A673 (cell line): ENCODE measurements at regions not wholly inside any gene's neighbourhood (a gene's known extent, or its start where the extent isn't known, plus 50 kb on each side); places are given as distances from the start of the nearest gene placed in this dataset.

Experiments used
- BruUV-seq: library from RNA; stranded (reverse); fragments of 400-500 nt; replicated peaks from 2 replicates; lab custom pipeline; 2021; lab: Mats Ljungman, UMichigan
- CTCF ChIA-PET: fragments of 300-600 bp; sonication (Branson Sonifier 250); formaldehyde crosslinking; loops from one replicate; lab custom pipeline; 2022; ENCODE audit warnings: antibody characterized with exemption; lab: Charles Lee
- POLR2A ChIA-PET: fragments of 300-600 bp; sonication (Branson Sonifier 250); formaldehyde crosslinking; loops from one replicate; lab custom pipeline; 2022; ENCODE audit warnings: antibody characterized with exemption; ENCODE audit not compliant: low non-redundant PET; lab: Charles Lee
- DNase-seq: peaks from one replicate; pipeline ENCODE4 v3.0.0-alpha.2; 2015; ENCODE audit warnings: low spot score
- H3K27ac ChIP-seq: fragments of 200-600 bp; sonication (generic); 2 replicates; pipeline ENCODE4 v1.5.1; 2016; ENCODE audit warnings: mixed run types, low read depth, mild to moderate bottlenecking, mixed read lengths, antibody characterized with exemption, low read length; ENCODE audit not compliant: poor library complexity, severe bottlenecking
- H3K27me3 ChIP-seq: fragments of 200-600 bp; sonication (generic); replicated peaks from 2 replicates; pipeline ENCODE4 v1.6.1; 2017; ENCODE audit warnings: mixed run types, low read depth, mild to moderate bottlenecking, mixed read lengths, antibody characterized with exemption, low read length; ENCODE audit not compliant: insufficient read depth, poor library complexity
- H3K36me3 ChIP-seq: fragments of 200-600 bp; sonication (generic); 2 replicates; pipeline ENCODE4 v1.6.1; 2016; ENCODE audit warnings: mixed run types, mild to moderate bottlenecking, mixed read lengths, antibody characterized with exemption, low read length; ENCODE audit not compliant: insufficient read depth, poor library complexity, severe bottlenecking
- H3K4me1 ChIP-seq: fragments of 200-600 bp; sonication (generic); 2 replicates; pipeline ENCODE4 v1.6.1; 2017; ENCODE audit warnings: mixed run types, mild to moderate bottlenecking, mixed read lengths, antibody characterized with exemption, low read length; ENCODE audit not compliant: insufficient read depth, poor library complexity, severe bottlenecking
- H3K4me3 ChIP-seq: fragments of 200-600 bp; sonication (generic); 2 replicates; pipeline ENCODE4 v1.5.1; 2016; ENCODE audit warnings: low read depth, mixed run types, mild to moderate bottlenecking, mixed read lengths, low read length; ENCODE audit not compliant: poor library complexity, severe bottlenecking
- H3K9me3 ChIP-seq: fragments of 200-600 bp; sonication (generic); 2 replicates; pipeline ENCODE4 v1.6.1; 2016; ENCODE audit warnings: mixed run types, low read depth, mild to moderate bottlenecking, mixed read lengths, antibody characterized with exemption, low read length; ENCODE audit not compliant: poor library complexity, severe bottlenecking
- CTCF ChIP-seq: fragments of 300-800, 200-600 bp; sonication (generic); conservative IDR thresholded peaks from 2 replicates; pipeline ENCODE4 v1.5.1; 2017; ENCODE audit warnings: low read depth, mild to moderate bottlenecking, antibody characterized with exemption, low read length, moderate library complexity, mixed read lengths
- EZH2 ChIP-seq: fragments of 200-600 bp; sonication (generic); IDR thresholded peaks from 2 replicates; pipeline ENCODE4 v1.6.1; 2017; ENCODE audit warnings: borderline replicate concordance, low read depth, mild to moderate bottlenecking, mixed read lengths, antibody characterized with exemption, low read length; ENCODE audit not compliant: poor library complexity, severe bottlenecking
- intact Hi-C: fragments of 100-400 bp; cut with micrococcal nuclease; formaldehyde crosslinking; loops from one replicate; pipeline ENCODE4 v1.10.0; 2022; ENCODE audit not compliant: unreplicated experiment

- Histone ChIP-seq H3K4me3 (no peak overlapping the region), H3K27me3 (no peaks in the 10 kb centered on the region), H3K36me3 (no peaks in the 10 kb centered on the region), H3K27ac (no peak overlapping the region), H3K9me3 (no peaks in the 10 kb centered on the region), H3K4me1 (no peaks in the 10 kb centered on the region)
- BruUV-seq = no TSS peak
- no peak for DNase-seq
- POLR2A ChIA-PET = no interaction called here
- no peak for TF ChIP-seq EZH2
- TF ChIP-seq CTCF = no peak
- intact Hi-C loops = no loop called here
- CTCF ChIA-PET = no interaction called here
These were observed 111.8 kb upstream of the RGMA start for GRCh38 chr15:93200837-93201226.

DNA sequence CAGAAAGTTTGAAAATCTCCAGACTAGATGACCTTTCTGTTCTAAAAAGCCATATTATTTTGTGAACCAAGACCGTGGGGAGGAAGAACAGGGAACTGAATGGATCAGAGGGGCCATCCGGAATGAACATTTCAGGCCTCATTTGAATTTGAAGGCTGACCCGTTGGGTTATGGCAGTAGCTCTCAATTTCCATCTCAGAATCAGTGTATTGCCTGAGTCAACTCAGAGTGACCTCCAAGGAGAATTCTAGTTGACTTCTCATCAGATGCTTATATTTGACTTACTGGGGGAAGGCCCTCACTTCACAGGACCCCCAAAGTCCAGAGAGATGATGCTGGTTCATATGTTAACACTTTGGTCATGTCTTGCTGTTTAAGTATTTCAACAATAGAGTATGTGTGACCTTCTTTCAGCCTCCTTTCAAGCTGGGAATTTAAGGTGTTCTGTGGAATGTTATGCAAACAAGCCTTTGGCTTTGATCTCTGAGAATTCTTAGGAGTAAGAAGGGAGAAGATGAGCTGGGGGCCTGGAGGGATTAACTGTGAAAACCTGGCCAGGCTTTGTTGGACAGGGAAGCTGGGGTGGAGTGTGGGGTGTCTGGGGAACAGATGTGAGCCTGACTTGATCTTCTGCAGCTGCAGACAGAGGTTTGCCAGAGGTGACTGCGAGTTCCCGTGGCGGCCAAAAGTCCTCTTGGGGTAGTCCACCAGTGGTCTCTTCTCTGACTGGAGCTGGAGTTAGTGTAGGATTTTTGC lies 111.2 kb upstream of the RGMA start:
- BruUV-seq = no TSS peak
- intact Hi-C loops = no loop called here
- Histone ChIP-seq H3K36me3 (no peaks in the 10 kb centered on the region), H3K27me3 (no peaks in the 10 kb centered on the region), H3K4me3 (no peak overlapping the region), H3K27ac (no peak overlapping the region), H3K9me3 (no peaks in the 10 kb centered on the region), H3K4me1 (no peaks in the 10 kb centered on the region)
- ChIA-PET POLR2A (no interaction called here), CTCF (no interaction called here)
- DNase-seq = no peak
- TF ChIP-seq EZH2 (no peak), CTCF (no peak)

DNA sequence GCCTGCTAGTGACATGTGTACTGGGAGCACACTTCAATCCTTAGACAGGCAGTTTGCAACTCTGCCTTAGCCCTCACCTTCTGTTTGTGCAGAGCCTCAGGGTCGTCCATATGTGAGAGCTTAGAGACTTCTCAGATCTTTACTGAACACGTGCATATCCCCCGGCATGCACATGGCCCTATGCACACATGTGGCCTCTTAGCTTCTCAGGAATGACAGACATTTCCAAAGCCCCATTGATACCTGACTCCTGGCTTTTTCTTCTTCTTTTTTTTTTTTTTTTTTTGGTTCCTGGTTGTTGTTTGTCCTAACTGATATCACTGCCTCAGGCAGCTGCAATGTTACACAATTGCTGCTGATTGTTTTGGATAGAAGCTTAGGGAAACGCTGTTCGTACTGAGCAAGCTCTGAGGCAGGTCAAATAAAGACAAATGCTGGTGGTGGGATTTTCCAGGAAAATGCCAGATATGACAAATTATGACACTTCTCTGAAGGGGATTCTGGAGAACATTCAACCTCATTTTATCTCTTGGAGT lies 107.2 kb upstream of the RGMA start:
- no TSS peak for BruUV-seq
- H3K27me3 ChIP-seq = peaks cover 6% of the 10 kb centered on the region
- no peaks in the 10 kb centered on the region for H3K4me1 ChIP-seq
- H3K36me3 ChIP-seq = no peaks in the 10 kb centered on the region
- ChIA-PET CTCF (interaction anchor here (0.7 kb wide), 1 partner anchor 184 kb away, joined by 7 read pairs; no protein-coding TSS in a partner anchor), POLR2A (no interaction called here)
- H3K4me3 ChIP-seq = no peak overlapping the region
- no peak overlapping the region for H3K27ac ChIP-seq
- intact Hi-C loops = no loop called here
- H3K9me3 ChIP-seq = no peaks in the 10 kb centered on the region
- DNase-seq = no peak
- TF ChIP-seq EZH2 = no peak
- TF ChIP-seq CTCF = no peak
